Astrocyte (in vitro differentiated cells and primary cell): ENCODE measurements at regions not wholly inside any gene's neighbourhood (a gene's known extent, or its start where the extent isn't known, plus 50 kb on each side); places are given as distances from the start of the nearest gene placed in this dataset.

Experiments
- DNase-seq: peaks from one replicate; pipeline ENCODE4 v3.0.0-alpha.2; 2010; ENCODE audit warnings: low read depth
- FAIRE-seq: peaks from 2 replicates; lab custom pipeline; 2011; peaks lifted over from hg19 to GRCh38; lab: Jason Lieb, UNC
- H2AFZ ChIP-seq: 2 replicates; pipeline ENCODE4 v1.6.0; 2012; ENCODE audit warnings: low read depth, low read length, inconsistent platforms
- H3K27ac ChIP-seq: 2 replicates; pipeline ENCODE4 v1.5.1; 2011; ENCODE audit warnings: low read depth, low read length, inconsistent platforms
- H3K27me3 ChIP-seq: 2 replicates; pipeline ENCODE4 v1.6.0; 2011; ENCODE audit warnings: low read length, inconsistent platforms; ENCODE audit not compliant: insufficient read depth
- H3K36me3 ChIP-seq: 2 replicates; pipeline ENCODE4 v1.5.1; 2011; ENCODE audit warnings: low read length, inconsistent platforms; ENCODE audit not compliant: insufficient read depth
- H3K4me1 ChIP-seq: 2 replicates; pipeline ENCODE4 v1.5.1; 2011; ENCODE audit warnings: low read length, inconsistent platforms; ENCODE audit not compliant: insufficient read depth
- H3K4me2 ChIP-seq: 2 replicates; pipeline ENCODE4 v1.6.0; 2012; ENCODE audit warnings: low read length, inconsistent platforms
- H3K4me3 ChIP-seq: 2 replicates; pipeline ENCODE4 v1.5.1; 2011; ENCODE audit warnings: low read depth, mild to moderate bottlenecking, low read length, inconsistent platforms; ENCODE audit not compliant: insufficient read depth
- H3K79me2 ChIP-seq: 2 replicates; pipeline ENCODE4 v1.6.0; 2012; ENCODE audit warnings: mild to moderate bottlenecking, low read length, inconsistent platforms; ENCODE audit not compliant: insufficient read depth
- H3K9ac ChIP-seq: 2 replicates; pipeline ENCODE4 v1.6.0; 2012; ENCODE audit warnings: mild to moderate bottlenecking, low read length, inconsistent platforms
- H3K9me3 ChIP-seq: 2 replicates; pipeline ENCODE4 v1.5.1; 2012; ENCODE audit warnings: low read depth, mild to moderate bottlenecking, low read length, inconsistent platforms; ENCODE audit not compliant: insufficient read depth
- H4K20me1 ChIP-seq: 2 replicates; pipeline ENCODE4 v1.6.0; 2012; ENCODE audit warnings: low read length, inconsistent platforms; ENCODE audit not compliant: insufficient read depth
- H3K27ac Mint-ChIP-seq: one replicate; pipeline ENCODE4 v1.8.0; 2021; ENCODE audit warnings: mild to moderate bottlenecking, mixed read lengths; ENCODE audit not compliant: unreplicated experiment
- H3K27me3 Mint-ChIP-seq: one replicate; pipeline ENCODE4 v1.8.0; 2021; ENCODE audit warnings: low read depth, mixed read lengths; ENCODE audit not compliant: unreplicated experiment
- H3K36me3 Mint-ChIP-seq: one replicate; pipeline ENCODE4 v1.8.0; 2021; ENCODE audit warnings: low read depth, mixed read lengths; ENCODE audit not compliant: unreplicated experiment
- H3K4me1 Mint-ChIP-seq: one replicate; pipeline ENCODE4 v1.8.0; 2021; ENCODE audit warnings: low read depth, mixed read lengths; ENCODE audit not compliant: unreplicated experiment
- H3K4me3 Mint-ChIP-seq: one replicate; pipeline ENCODE4 v1.8.0; 2021; ENCODE audit warnings: mild to moderate bottlenecking, moderate library complexity, mixed read lengths; ENCODE audit not compliant: unreplicated experiment
- H3K9me3 Mint-ChIP-seq: one replicate; pipeline ENCODE4 v1.8.0; 2021; ENCODE audit warnings: mild to moderate bottlenecking, mixed read lengths; ENCODE audit not compliant: unreplicated experiment
- EZH2 ChIP-seq: IDR thresholded peaks from 2 replicates; pipeline ENCODE4 v1.6.1; 2012; ENCODE audit warnings: mild to moderate bottlenecking, low read length, inconsistent platforms; ENCODE audit not compliant: insufficient read depth
- TF ChIP-seq, protein P1 (sequence below): IDR thresholded peaks from 2 replicates; pipeline ENCODE4 v1.5.1; 2011; ENCODE audit warnings: low read depth, mild to moderate bottlenecking, inconsistent platforms, low read length, moderate library complexity; ENCODE audit not compliant: insufficient read depth

DNA sequence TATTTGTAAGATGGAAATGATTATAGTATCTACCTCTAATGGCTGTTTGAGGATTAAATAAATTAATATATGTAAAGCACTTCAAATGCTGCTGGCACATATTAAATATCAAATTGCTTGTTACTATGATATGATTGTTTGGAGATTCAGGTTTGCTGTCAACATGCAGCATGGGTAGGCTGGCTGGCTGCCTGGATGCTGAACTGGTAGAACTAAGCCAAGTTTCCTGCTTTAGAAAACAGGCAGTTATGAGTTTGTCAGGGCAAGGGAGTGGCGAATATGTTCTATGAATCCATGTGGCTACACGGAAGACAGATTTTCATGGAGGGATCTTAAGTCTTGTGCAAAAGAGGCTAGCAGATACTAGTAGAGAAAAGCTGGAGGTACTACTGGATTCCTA lies 239.6 kb downstream of the GBA3 start:
- Histone ChIP-seq H3K4me3 (no peak overlapping the region), H3K79me2 (no peaks in the 10 kb centered on the region), H4K20me1 (no peaks in the 10 kb centered on the region), H3K4me1 (no peaks in the 10 kb centered on the region), H3K9me3 (no peaks in the 10 kb centered on the region), H3K9ac (no peak overlapping the region), H3K4me2 (no peak overlapping the region), H3K27ac (no peak overlapping the region), H2AFZ (no peak overlapping the region), H3K27me3 (no peaks in the 10 kb centered on the region), H3K36me3 (no peaks in the 10 kb centered on the region)
- no peak for TF ChIP-seq EZH2
- TF ChIP-seq, protein P1, sequence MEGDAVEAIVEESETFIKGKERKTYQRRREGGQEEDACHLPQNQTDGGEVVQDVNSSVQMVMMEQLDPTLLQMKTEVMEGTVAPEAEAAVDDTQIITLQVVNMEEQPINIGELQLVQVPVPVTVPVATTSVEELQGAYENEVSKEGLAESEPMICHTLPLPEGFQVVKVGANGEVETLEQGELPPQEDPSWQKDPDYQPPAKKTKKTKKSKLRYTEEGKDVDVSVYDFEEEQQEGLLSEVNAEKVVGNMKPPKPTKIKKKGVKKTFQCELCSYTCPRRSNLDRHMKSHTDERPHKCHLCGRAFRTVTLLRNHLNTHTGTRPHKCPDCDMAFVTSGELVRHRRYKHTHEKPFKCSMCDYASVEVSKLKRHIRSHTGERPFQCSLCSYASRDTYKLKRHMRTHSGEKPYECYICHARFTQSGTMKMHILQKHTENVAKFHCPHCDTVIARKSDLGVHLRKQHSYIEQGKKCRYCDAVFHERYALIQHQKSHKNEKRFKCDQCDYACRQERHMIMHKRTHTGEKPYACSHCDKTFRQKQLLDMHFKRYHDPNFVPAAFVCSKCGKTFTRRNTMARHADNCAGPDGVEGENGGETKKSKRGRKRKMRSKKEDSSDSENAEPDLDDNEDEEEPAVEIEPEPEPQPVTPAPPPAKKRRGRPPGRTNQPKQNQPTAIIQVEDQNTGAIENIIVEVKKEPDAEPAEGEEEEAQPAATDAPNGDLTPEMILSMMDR, result no peak
- Mint-ChIP-seq H3K9me3 (no peaks in the 10 kb centered on the region), H3K27me3 (no peaks in the 10 kb centered on the region), H3K4me3 (no peak overlapping the region), H3K27ac (no peak overlapping the region), H3K4me1 (no peaks in the 10 kb centered on the region), H3K36me3 (no peaks in the 10 kb centered on the region)
- DNase-seq, result no peak
- FAIRE-seq, result no peak

- Mint-ChIP-seq H3K27me3 (no peaks in the 10 kb centered on the region), H3K36me3 (no peaks in the 10 kb centered on the region), H3K9me3 (peaks cover 2% of the 10 kb centered on the region), H3K27ac (no peak overlapping the region), H3K4me3 (no peak overlapping the region), H3K4me1 (no peaks in the 10 kb centered on the region)
- Histone ChIP-seq H3K36me3 (no peaks in the 10 kb centered on the region), H3K27ac (no peak overlapping the region), H2AFZ (no peak overlapping the region), H3K9ac (no peak overlapping the region), H3K4me2 (no peak overlapping the region), H3K27me3 (no peaks in the 10 kb centered on the region), H3K4me3 (no peak overlapping the region), H3K4me1 (no peaks in the 10 kb centered on the region), H3K79me2 (no peaks in the 10 kb centered on the region), H4K20me1 (no peaks in the 10 kb centered on the region), H3K9me3 (peaks cover 2% of the 10 kb centered on the region)
- DNase-seq (no peak), FAIRE-seq (no peak)
- TF ChIP-seq, protein P1, result no peak
- no peak for TF ChIP-seq EZH2
Measured at GRCh38 chr4:22922426-22922825, 229.7 kb downstream of the GBA3 start.

- no peak overlapping the region for H3K9ac ChIP-seq
- Mint-ChIP-seq H3K4me3 (no peak overlapping the region), H3K27ac (no peak overlapping the region), H3K9me3 (peaks cover 2% of the 10 kb centered on the region), H3K4me1 (no peaks in the 10 kb centered on the region), H3K27me3 (no peaks in the 10 kb centered on the region), H3K36me3 (no peaks in the 10 kb centered on the region)
- no peaks in the 10 kb centered on the region for H3K4me1 ChIP-seq
- no peaks in the 10 kb centered on the region for H3K79me2 ChIP-seq
- H3K27me3 ChIP-seq, result no peaks in the 10 kb centered on the region
- no peak for DNase-seq
- FAIRE-seq, result no peak
- peaks cover 2% of the 10 kb centered on the region for H3K9me3 ChIP-seq
- H3K27ac ChIP-seq, result no peak overlapping the region
- H2AFZ ChIP-seq, result no peak overlapping the region
- H3K4me3 ChIP-seq, result no peak overlapping the region
- no peak for TF ChIP-seq EZH2
- TF ChIP-seq, protein P1, result no peak
- no peaks in the 10 kb centered on the region for H3K36me3 ChIP-seq
- no peaks in the 10 kb centered on the region for H4K20me1 ChIP-seq
- H3K4me2 ChIP-seq, result no peak overlapping the region
Measured at GRCh38 chr4:22921936-22922335, 229.2 kb downstream of the GBA3 start.
